ENCODE measurements at regions not wholly inside any gene's neighbourhood (a gene's known extent, or its start where the extent isn't known, plus 50 kb on each side); places are given as distances from the start of the nearest gene placed in this dataset.

GRCh38 chr12:75908961-75909605, 122.5 kb downstream of the PHLDA1 start:
- WGBS, 2 donors: 0 to 15% methylated on average over 2 of the region's 2 CpGs

GRCh38 chr12:75905922-75906321, 125.7 kb downstream of the PHLDA1 start:
- no peaks in the 10 kb centered on the region for H3K9me3 ChIP-seq
- H3K27ac ChIP-seq: no peak overlapping the region
- DNase-seq (no peak), ATAC-seq (no peak)
- intact Hi-C loops (cut with DNase I): no loop called here
- TF ChIP-seq POLR2A (IDR thresholded peaks at IDR 0.05): no peak
- TF ChIP-seq, protein P1, sequence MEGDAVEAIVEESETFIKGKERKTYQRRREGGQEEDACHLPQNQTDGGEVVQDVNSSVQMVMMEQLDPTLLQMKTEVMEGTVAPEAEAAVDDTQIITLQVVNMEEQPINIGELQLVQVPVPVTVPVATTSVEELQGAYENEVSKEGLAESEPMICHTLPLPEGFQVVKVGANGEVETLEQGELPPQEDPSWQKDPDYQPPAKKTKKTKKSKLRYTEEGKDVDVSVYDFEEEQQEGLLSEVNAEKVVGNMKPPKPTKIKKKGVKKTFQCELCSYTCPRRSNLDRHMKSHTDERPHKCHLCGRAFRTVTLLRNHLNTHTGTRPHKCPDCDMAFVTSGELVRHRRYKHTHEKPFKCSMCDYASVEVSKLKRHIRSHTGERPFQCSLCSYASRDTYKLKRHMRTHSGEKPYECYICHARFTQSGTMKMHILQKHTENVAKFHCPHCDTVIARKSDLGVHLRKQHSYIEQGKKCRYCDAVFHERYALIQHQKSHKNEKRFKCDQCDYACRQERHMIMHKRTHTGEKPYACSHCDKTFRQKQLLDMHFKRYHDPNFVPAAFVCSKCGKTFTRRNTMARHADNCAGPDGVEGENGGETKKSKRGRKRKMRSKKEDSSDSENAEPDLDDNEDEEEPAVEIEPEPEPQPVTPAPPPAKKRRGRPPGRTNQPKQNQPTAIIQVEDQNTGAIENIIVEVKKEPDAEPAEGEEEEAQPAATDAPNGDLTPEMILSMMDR (IDR thresholded peaks at IDR 0.05): no peak
- H3K4me1 ChIP-seq: peaks cover 21% of the 10 kb centered on the region
- no peak overlapping the region for H3K4me3 ChIP-seq
- H3K36me3 ChIP-seq (replicated peaks in 1 of 2; ENCODE audit: insufficient read depth in 1 of 2, low read depth in 2 of 2): no peaks in the 10 kb centered on the region
- H3K27me3 ChIP-seq: no peaks in the 10 kb centered on the region
- 71 to 73% methylated on average over 2 of the region's 2 CpGs for WGBS, 2 donors

More at GRCh38 chr12:75908961-75909605, 122.5 kb downstream of the PHLDA1 start:
- peak overlapping the region in 3 of 4 donors; percentile 36 to 50 (median 39) for H3K27ac ChIP-seq
- H3K36me3 ChIP-seq (replicated peaks in 1 of 2; ENCODE audit: insufficient read depth in 1 of 2, low read depth in 2 of 2): no peaks in the 10 kb centered on the region
- no peaks in the 10 kb centered on the region for H3K9me3 ChIP-seq
- H3K27me3 ChIP-seq: no peaks in the 10 kb centered on the region
- TF ChIP-seq, protein P1 (IDR thresholded peaks at IDR 0.05): no peak
- no peak for TF ChIP-seq POLR2A (IDR thresholded peaks at IDR 0.05)
- H3K4me1 ChIP-seq: peaks cover 32% of the 10 kb centered on the region
- ATAC-seq (peak; percentile 85), DNase-seq (peak; percentile 76 to 88 (median 85))
- intact Hi-C loops (cut with DNase I): no loop called here
- H3K4me3 ChIP-seq: no peak overlapping the region

DNA sequence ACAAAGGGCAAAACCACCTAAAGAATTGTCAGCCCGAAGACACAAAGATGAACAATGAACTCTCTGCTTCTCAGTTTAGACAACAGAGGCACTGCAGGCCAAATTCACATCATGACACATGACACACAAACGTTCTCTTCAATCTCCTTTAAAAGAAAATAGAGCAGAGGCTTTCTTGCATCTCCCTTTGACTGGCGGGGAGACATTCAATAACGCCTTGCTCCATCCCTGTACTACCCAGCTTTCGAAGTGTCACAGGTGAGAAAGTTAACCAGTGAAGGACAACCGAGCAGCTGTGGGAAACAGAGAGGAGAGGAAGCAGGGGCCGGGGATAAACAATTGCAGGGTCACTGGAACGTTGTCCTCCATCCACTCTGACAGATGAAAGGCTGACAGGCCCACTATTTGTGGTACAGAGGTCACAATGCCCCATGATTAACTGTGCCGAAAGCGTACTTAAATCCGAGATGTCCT, 130.8 kb downstream of the PHLDA1 start:
- ATAC-seq (no peak), DNase-seq (no peak)
- Histone ChIP-seq H3K4me3 (no peak overlapping the region), H3K27me3 (no peaks in the 10 kb centered on the region), H3K36me3 (replicated peaks in 1 of 2; ENCODE audit: insufficient read depth in 1 of 2, low read depth in 2 of 2) (no peaks in the 10 kb centered on the region), H3K4me1 (no peaks in the 10 kb centered on the region), H3K27ac (no peak overlapping the region), H3K9me3 (no peaks in the 10 kb centered on the region)
- intact Hi-C loops (cut with DNase I): no loop called here
- TF ChIP-seq, protein P1 (IDR thresholded peaks at IDR 0.05): no peak
- TF ChIP-seq POLR2A (IDR thresholded peaks at IDR 0.05): no peak
- WGBS, 2 donors: 73 to 78% methylated on average over 11 of the region's 11 CpGs

GRCh38 chr12:75900226-75900625, 131.3 kb downstream of the PHLDA1 start:
- Histone ChIP-seq H3K4me1 (no peaks in the 10 kb centered on the region), H3K36me3 (replicated peaks in 1 of 2; ENCODE audit: insufficient read depth in 1 of 2, low read depth in 2 of 2) (no peaks in the 10 kb centered on the region), H3K27ac (no peak overlapping the region), H3K9me3 (no peaks in the 10 kb centered on the region), H3K27me3 (no peaks in the 10 kb centered on the region), H3K4me3 (no peak overlapping the region)
- DNase-seq (no peak), ATAC-seq (no peak)
- intact Hi-C loops (cut with DNase I): no loop called here
- TF ChIP-seq POLR2A (IDR thresholded peaks at IDR 0.05): no peak
- TF ChIP-seq, protein P1 (IDR thresholded peaks at IDR 0.05): no peak
- WGBS, 2 donors: 79 to 87% methylated on average over 5 of the region's 5 CpGs

Measured in body of pancreas (tissue), 4 donors.